ENCODE measurements at regions not wholly inside any gene's neighbourhood (a gene's known extent, or its start where the extent isn't known, plus 50 kb on each side); places are given as distances from the start of the nearest gene placed in this dataset.

DNA sequence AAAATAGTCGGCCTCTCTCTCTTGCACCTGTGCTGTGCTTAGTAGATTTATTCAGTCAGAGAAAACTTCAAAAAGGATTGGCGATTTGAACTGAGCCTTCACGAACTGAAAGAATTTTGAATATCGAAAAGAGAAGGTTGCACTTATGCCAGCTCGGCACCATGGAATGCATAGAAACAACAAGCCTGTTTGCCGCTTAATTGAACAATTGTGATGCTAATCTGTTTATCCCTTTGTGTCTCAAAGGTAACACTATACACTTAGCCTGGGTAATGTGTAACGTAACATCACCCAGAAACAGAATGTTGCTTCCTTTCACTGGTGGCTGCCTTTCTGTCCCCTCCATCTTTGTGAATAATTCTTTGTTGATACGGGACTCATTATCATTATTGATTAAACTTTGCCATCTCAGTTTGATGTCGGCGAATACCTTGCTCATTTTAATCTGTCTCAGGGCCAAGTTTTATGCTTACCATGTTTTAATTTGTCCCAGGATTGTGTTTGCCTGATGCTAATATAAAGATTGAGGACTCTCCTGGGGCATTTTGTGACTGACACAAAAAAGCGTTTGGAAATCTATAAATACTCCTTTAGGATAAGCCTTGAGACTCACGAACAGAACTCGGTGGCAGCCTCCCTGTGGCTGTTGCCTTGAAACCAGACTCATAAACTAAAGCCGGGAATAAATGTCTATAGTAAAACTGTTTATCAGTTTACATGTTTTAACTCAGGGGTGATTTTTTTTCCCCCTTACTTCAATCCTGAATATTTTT, 400.5 kb downstream of the RAPGEF2 start:
- Mint-ChIP-seq H3K27me3 (peaks cover 3% of the 10 kb centered on the region), H3K36me3 (no peaks in the 10 kb centered on the region), H3K4me3 (no peak overlapping the region), H3K4me1 (no peaks in the 10 kb centered on the region), H3K9me3 (peaks cover 0 to 3% (median 0%) of the 10 kb centered on the region in 3 donors), H3K27ac (no peak overlapping the region)

DNA sequence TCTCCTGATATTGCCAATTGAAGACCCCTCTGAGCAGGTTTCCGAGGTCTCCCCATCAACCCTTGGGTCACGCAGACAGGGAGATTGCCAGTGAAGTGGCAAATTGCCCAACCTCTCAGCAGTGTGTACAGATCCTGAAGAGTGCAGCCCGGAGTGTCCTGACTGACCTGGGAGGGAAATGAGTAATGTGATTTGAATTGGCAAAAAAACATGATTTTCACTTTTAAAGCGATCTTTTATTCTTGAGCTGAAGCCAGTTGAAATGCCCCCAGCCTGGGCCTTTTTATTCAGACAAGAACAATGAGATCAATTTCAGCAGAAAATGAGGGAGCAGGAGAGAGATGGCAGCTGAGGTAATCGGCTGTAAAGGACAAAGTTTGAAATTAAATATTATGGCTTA, 401.8 kb downstream of the RAPGEF2 start:
- H3K27ac Mint-ChIP-seq = no peak overlapping the region
- peaks cover 3% of the 10 kb centered on the region for H3K27me3 Mint-ChIP-seq
- H3K9me3 Mint-ChIP-seq = peaks cover 0 to 2% (median 2%) of the 10 kb centered on the region in 3 donors
- no peaks in the 10 kb centered on the region for H3K36me3 Mint-ChIP-seq
- H3K4me3 Mint-ChIP-seq = no peak overlapping the region
- no peaks in the 10 kb centered on the region for H3K4me1 Mint-ChIP-seq

DNA sequence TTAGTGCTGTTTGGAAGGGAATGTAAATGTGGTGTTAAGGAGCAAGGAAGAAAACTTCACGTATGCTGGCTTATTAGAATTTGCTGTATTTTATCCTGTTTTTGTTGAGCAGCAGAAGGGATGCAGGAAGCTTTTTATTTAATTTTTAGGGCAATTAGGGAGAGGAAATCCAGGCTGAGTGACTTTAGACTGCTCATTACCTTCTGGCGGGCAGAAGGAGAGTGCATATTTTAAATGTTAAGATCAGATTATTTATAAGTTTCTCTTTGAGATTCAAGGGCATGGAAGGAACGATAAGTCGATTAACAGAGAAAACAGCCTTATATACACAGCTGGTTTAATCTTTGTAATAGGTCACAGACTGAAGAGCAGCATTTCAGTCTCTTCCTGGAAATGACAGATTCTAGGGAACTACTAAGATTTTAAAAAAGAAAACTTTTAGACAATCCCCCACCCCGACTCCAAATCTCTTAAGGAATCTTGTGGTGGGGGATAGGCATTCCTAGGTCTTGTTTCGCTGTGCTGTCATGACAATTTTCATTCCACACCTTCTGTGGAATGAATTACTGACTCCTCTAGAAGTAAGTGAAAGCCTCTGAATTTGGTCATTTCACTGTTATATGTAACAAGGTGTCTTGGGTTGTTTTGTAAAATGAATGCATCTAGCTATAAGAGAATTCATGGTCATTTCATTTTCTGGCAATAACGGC, 402.5 kb downstream of the RAPGEF2 start:
- Mint-ChIP-seq H3K27ac (no peak overlapping the region), H3K4me3 (no peak overlapping the region), H3K4me1 (no peaks in the 10 kb centered on the region), H3K36me3 (no peaks in the 10 kb centered on the region), H3K9me3 (peaks cover 0 to 2% (median 2%) of the 10 kb centered on the region in 3 donors), H3K27me3 (peaks cover 3% of the 10 kb centered on the region)

GRCh38 chr4:159506801-159507517, 404.1 kb downstream of the RAPGEF2 start:
- Mint-ChIP-seq H3K4me1 (no peaks in the 10 kb centered on the region), H3K4me3 (no peak overlapping the region), H3K9me3 (peaks cover 0 to 5% (median 2%) of the 10 kb centered on the region in 3 donors), H3K27ac (no peak overlapping the region), H3K27me3 (peaks cover 3% of the 10 kb centered on the region), H3K36me3 (no peaks in the 10 kb centered on the region)

DNA sequence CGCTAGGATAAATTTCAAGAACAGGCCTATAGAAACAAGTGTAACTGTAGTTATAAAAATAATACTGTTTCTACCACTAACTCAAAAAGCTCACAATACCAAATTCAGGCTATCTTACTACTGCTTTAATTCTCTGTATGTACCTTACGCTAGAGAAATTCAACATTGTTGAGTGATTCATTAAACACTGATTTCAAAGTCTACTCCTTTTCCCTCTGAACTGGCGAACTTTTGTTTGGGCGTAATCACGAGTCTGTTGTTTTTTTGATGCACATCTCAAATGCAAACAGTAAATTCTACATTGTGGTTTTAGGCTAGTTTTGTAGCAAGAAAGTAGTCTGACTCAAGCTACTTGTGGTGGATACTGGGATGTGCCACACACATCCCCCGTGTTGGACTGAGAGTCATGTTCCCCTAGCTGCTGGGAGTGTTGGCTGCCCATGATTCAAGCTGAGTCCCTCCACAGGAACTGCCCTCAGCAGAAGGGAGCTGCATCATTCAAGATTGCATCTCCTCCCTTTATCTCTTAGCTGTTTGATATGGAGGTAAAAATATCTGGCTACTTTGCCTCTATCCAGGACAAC, 406.1 kb downstream of the RAPGEF2 start:
- H3K36me3 Mint-ChIP-seq = no peaks in the 10 kb centered on the region
- H3K27ac Mint-ChIP-seq = no peak overlapping the region
- peaks cover 1% of the 10 kb centered on the region for H3K27me3 Mint-ChIP-seq
- no peaks in the 10 kb centered on the region for H3K4me1 Mint-ChIP-seq
- peaks cover 0 to 5% (median 4%) of the 10 kb centered on the region in 3 donors for H3K9me3 Mint-ChIP-seq
- H3K4me3 Mint-ChIP-seq = no peak overlapping the region

DNA sequence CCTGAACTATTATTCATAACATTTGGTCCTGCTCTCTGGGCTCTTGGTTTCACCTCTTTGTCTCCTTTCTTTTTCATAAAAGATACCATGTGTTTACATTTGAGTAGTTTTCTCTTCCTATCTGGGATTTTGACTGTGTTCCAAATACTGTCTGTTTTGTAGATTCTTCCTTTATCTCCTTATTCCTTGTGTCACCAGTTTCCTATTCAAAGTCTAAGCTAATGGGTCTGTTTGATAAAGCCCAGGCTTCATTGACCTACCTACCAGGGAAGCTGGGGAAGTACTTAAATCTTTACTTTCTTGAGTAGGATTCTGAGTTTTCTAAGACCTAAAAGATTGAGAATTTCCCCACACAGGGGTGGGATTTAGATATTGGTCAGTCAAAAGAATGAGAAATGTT, 409.5 kb downstream of the RAPGEF2 start:
- no peaks in the 10 kb centered on the region for H3K36me3 Mint-ChIP-seq
- peaks cover 0 to 4% (median 3%) of the 10 kb centered on the region in 3 donors for H3K9me3 Mint-ChIP-seq
- no peaks in the 10 kb centered on the region for H3K4me1 Mint-ChIP-seq
- H3K27ac Mint-ChIP-seq = no peak overlapping the region
- no peak overlapping the region for H3K4me3 Mint-ChIP-seq
- no peaks in the 10 kb centered on the region for H3K27me3 Mint-ChIP-seq

- H3K4me1 Mint-ChIP-seq = no peaks in the 10 kb centered on the region
- peaks cover 0 to 5% (median 3%) of the 10 kb centered on the region in 3 donors for H3K9me3 Mint-ChIP-seq
- H3K36me3 Mint-ChIP-seq = no peaks in the 10 kb centered on the region
- no peaks in the 10 kb centered on the region for H3K27me3 Mint-ChIP-seq
- H3K27ac Mint-ChIP-seq = no peak overlapping the region
- no peak overlapping the region for H3K4me3 Mint-ChIP-seq
Measured at GRCh38 chr4:159515314-159516025, 412.6 kb downstream of the RAPGEF2 start.

DNA sequence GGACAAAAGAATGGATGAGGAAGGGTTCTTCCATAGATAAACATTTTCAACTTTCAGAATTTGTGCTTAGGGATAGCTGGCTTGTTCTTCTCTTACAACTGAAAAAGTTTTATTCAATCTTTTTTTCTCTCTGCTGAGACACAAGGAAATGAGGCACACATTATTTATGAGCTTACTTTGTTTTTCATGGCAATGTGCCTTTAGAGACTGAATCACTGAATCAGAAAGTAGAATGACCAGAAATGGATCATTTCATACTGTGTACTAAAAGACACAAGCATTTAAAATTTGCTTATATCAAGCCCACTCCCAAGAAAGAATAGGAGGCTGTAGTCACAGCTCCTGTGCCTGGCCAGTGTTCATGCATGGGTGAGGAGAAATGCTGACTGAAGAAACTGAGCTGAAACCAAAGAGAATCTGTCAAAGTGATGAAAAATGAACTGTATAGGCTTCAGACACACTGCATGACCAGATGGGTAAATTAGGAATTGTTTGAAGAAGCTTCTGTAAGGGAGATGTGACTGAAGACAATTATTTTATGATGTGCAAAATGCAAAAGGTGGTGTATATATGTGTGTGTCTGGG, 413.8 kb downstream of the RAPGEF2 start:
- Mint-ChIP-seq H3K36me3 (no peaks in the 10 kb centered on the region), H3K4me1 (no peaks in the 10 kb centered on the region), H3K9me3 (peaks cover 0 to 5% (median 2%) of the 10 kb centered on the region in 3 donors), H3K27me3 (no peaks in the 10 kb centered on the region), H3K4me3 (no peak overlapping the region), H3K27ac (no peak overlapping the region)

DNA sequence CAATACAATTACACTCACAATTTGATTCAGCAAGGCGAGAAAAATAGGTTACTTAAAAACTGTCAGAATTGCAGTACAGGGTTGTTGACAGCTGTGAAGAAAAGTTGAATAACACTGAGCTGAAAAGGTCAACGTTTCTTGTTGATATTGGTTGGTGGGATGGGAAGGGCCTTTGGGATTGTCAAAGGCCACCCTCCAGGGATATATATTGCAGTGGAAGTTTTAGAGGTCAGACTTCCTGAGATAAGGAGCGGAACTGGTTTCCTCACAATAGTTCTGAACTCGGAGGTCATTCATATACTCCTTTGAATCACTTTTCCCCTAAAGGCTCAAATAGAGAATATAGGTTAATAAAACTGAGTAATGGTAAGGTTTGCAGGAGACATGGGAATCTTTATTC, 417.2 kb downstream of the RAPGEF2 start:
- Mint-ChIP-seq H3K4me3 (no peak overlapping the region), H3K4me1 (no peaks in the 10 kb centered on the region), H3K36me3 (no peaks in the 10 kb centered on the region), H3K27me3 (no peaks in the 10 kb centered on the region), H3K9me3 (peaks cover 0 to 3% (median 0%) of the 10 kb centered on the region in 3 donors), H3K27ac (peak overlapping the region in 1 of 3 donors; percentile 64)

- no peak overlapping the region for H3K27ac Mint-ChIP-seq
- no peaks in the 10 kb centered on the region for H3K27me3 Mint-ChIP-seq
- H3K4me1 Mint-ChIP-seq = peaks cover 0 to 2% (median 0%) of the 10 kb centered on the region in 3 donors
- peaks cover 3 to 8% (median 6%) of the 10 kb centered on the region in 3 donors for H3K9me3 Mint-ChIP-seq
- no peaks in the 10 kb centered on the region for H3K36me3 Mint-ChIP-seq
- H3K4me3 Mint-ChIP-seq = no peak overlapping the region
Measured at GRCh38 chr4:159526172-159526571, 423.3 kb downstream of the RAPGEF2 start.

- no peak overlapping the region for H3K27ac Mint-ChIP-seq
- peaks cover 3 to 15% (median 10%) of the 10 kb centered on the region in 3 donors for H3K9me3 Mint-ChIP-seq
- peaks cover 0 to 2% (median 0%) of the 10 kb centered on the region in 3 donors for H3K4me1 Mint-ChIP-seq
- no peaks in the 10 kb centered on the region for H3K36me3 Mint-ChIP-seq
- no peak overlapping the region for H3K4me3 Mint-ChIP-seq
- peaks cover 1% of the 10 kb centered on the region for H3K27me3 Mint-ChIP-seq
Measured at GRCh38 chr4:159534655-159535054, 431.8 kb downstream of the RAPGEF2 start.

- no peaks in the 10 kb centered on the region for H3K36me3 Mint-ChIP-seq
- peaks cover 1% of the 10 kb centered on the region for H3K27me3 Mint-ChIP-seq
- peaks cover 4 to 12% (median 6%) of the 10 kb centered on the region in 3 donors for H3K9me3 Mint-ChIP-seq
- H3K4me3 Mint-ChIP-seq = no peak overlapping the region
- H3K27ac Mint-ChIP-seq = no peak overlapping the region
- H3K4me1 Mint-ChIP-seq = no peaks in the 10 kb centered on the region
Measured at GRCh38 chr4:159538556-159538955, 435.7 kb downstream of the RAPGEF2 start.

GRCh38 chr4:159540038-159540437, 437.2 kb downstream of the RAPGEF2 start:
- no peak overlapping the region for H3K4me3 Mint-ChIP-seq
- H3K9me3 Mint-ChIP-seq = peaks cover 3 to 12% (median 6%) of the 10 kb centered on the region in 3 donors
- H3K36me3 Mint-ChIP-seq = no peaks in the 10 kb centered on the region
- H3K27me3 Mint-ChIP-seq = peaks cover 1% of the 10 kb centered on the region
- H3K27ac Mint-ChIP-seq = no peak overlapping the region
- H3K4me1 Mint-ChIP-seq = no peaks in the 10 kb centered on the region

GRCh38 chr4:159540501-159540900, 437.6 kb downstream of the RAPGEF2 start:
- Mint-ChIP-seq H3K36me3 (no peaks in the 10 kb centered on the region), H3K4me1 (no peaks in the 10 kb centered on the region), H3K27ac (no peak overlapping the region), H3K4me3 (no peak overlapping the region), H3K9me3 (peaks cover 1 to 12% (median 6%) of the 10 kb centered on the region in 3 donors), H3K27me3 (peaks cover 1% of the 10 kb centered on the region)

All from IgD-negative memory B cell (primary cell).